Suppressor macrophage treated with lipopolysaccharide for 4 hours (primary cell): ENCODE measurements at regions not wholly inside any gene's neighbourhood (a gene's known extent, or its start where the extent isn't known, plus 50 kb on each side); places are given as distances from the start of the nearest gene placed in this dataset.
A peak's percentile ranks its signal among the peaks of the same experiment; 100 is the strongest.
"Not testable (repeated sequence)": the region's sequence is repeated elsewhere in the genome, so short reads cannot be mapped to it uniquely, and the experiment has no call there.

Source experiments
- DNase-seq: peaks from one replicate; pipeline ENCODE4 v3.0.0-alpha.2; 2020

DNA sequence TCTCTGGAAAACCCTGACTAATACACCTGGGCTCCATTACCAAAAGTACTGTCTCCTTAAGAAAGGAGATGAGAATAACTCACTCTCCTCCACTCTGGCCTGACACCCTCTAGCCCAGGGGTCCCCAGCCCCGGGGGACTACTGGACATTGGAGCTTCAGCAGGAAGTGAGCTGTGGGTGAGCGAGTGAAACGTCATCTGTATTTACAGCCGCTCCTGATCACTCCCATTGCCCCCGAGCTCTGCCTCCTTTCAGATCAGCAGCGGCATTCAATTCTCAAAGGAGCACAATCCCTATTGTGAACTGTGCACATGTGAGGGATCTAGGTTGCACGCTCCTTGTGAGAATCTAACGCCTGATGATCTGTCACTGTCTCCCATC is 126.3 kb upstream of the TNRC6C start:
- no peak for DNase-seq

DNA sequence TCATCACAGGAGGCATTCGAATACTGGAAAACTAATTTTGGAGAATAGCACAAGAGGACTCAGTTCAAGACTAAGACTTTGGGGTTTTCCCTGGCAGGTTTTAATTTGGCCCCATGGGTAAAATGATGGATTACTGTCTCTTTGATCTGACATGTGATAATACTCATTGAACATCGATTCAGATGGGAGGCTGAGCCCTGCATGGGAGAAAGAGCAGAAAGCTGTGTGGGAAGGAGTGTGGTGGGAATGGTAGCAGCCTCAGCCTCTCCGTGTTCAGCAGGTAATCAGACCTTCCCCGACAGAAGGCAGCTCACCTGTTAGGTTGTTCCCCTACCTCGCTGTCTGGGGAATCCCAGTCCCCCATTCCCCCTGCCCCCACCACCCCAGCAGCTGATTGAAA is 124.7 kb upstream of the TNRC6C start:
- no peak for DNase-seq

DNA sequence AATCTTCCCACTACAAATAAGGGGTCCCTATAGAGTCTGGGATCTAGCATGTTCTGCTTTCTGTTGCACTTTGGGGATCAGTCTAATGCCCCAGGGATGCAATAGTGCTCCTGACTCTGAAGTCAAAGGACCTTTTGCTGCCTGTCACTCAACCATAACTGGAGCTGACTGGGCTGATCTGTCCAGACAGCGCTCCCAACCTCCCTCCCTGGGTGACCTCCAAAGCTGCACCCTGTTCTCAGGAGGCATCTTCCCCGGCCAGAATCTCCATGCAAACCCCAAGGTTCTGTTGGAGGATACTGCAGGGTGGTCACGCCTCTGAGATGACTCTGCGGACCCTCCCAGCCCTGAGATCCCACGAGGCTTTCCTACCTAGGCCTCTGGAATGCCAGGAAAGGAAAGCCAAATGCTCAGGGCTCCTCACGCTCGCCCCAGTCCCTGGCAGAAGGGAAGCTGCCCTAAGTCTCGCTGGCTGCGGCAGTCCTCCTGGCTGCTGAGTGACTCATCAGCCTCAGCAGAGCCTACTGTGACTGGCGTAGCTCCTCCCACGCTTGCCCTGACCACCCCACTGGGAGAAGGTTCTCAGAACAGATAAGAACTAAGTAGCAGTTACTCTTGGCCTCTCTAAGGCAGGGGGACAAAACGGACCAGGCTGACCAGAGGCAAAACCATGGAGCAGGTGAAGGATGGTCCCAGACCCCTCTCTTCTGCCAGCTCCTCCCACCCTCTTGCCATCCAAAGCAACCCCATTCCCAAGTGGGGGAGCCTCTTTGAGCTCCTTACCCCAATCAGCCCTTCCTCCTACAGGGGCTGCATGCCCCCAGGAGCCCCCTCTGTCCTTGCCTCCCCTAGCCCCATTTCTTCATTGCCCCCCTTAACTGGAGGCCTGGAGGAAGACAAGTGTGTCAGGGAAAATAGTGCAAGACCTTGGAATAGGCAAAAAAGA is 124.1 kb upstream of the TNRC6C start:
- DNase-seq = peak; percentile 93

DNA sequence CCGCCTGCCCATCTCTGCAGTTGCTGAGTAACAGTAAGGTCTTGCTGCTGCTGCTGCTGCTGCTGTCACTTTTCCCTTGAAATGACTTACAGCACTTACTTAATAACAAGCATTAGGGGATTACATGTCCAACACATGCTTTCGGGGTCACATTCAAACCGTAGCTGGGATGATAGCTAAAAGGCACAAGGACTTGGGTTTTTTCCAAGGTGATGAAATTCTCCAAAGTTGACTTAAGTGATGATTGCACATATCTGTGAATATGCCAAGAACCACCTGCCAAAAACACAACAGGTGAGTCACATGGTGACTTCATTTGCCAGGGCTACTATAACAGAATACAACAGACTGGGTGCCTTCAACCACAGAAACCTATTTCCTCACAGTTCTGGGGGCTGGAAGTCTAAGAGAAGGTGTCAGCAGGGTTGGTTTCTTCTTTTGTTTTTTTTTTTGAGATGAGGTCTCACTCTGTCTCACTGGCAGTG is 121.9 kb upstream of the TNRC6C start:
- peak; percentile 54 for DNase-seq

DNA sequence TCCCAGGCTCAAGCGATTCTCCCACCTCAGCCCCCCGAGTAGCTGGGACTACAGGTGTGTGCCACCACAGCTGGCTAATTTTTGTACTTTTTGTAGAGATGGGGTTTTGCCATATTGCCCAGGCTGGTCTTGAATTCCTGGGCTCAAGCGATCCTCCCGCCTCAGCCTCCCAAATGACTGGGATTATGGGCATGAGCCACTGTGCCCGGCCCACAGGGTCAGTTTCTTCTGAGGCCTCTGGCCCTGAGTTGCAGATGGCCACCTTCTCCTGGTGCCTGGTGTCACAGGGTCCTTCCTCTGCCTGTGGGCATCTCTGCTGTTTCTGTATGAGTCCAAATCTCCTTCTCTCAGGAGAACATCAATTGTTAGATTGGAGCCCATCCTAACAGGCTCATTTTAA is 121.4 kb upstream of the TNRC6C start:
- not testable (repeated sequence) for DNase-seq

DNA sequence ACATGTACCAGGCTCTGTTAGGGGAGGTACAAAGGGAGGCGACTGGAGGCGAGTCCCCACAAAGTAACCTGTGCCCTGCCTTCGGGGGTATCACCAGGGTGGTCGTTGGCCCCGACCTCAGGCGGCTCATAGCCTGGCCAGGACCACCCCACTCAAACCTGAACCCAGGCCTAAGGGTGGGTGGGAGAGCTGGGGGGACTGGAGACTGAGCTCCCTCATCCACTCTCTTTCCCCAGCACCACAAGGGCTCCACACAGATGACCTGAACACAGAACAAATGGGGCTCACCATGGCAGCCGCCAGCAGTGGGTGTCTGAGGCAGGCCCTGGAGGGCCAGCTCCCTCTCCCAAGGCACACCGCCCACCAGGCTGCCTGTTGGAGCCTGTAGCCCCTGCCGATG is 120.6 kb upstream of the TNRC6C start:
- no peak for DNase-seq

DNA sequence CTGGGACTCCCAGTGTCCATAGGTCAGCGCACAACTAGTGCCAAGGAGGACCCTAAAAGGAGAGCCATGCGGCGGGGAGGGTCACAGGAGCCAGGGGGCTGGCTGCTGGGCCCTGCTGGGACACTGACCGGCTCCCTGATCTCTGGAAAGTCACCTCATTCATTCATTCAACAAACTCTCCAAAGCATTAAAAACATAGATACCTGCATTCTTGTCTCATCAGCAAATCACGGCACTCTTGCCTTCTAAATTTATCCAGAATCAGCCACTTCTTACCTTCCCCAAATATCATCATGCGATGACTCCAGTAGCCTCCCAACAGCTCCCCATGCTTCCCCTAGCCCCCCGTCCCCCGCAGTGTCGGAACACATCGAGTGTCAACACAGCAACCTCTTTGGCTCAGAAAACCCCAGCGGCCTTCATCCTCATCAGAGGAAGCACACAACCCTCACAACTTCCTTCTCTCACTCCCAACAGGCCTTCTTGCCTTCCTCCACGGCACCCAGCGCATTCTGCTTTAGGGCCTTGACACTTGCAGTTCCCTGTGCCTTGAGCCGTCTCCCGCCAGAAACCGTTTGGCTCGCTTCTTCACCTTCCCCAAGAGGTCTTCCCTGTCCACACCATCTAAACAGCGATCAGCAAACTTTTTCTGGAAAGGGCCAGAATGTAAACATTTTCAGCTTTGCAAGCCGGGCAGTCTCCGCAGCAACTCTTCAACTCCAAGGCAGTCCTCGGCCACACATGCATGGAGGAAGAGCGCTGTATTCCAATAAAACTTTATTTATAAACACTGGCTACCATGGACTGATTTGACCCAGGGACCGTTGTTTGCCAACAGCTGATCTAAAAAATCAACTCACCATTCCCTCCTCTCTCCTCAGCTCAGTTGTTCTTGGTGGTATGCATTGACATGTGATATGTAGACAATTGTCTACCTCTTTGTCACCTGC is 119.5 kb upstream of the TNRC6C start:
- no peak for DNase-seq

DNA sequence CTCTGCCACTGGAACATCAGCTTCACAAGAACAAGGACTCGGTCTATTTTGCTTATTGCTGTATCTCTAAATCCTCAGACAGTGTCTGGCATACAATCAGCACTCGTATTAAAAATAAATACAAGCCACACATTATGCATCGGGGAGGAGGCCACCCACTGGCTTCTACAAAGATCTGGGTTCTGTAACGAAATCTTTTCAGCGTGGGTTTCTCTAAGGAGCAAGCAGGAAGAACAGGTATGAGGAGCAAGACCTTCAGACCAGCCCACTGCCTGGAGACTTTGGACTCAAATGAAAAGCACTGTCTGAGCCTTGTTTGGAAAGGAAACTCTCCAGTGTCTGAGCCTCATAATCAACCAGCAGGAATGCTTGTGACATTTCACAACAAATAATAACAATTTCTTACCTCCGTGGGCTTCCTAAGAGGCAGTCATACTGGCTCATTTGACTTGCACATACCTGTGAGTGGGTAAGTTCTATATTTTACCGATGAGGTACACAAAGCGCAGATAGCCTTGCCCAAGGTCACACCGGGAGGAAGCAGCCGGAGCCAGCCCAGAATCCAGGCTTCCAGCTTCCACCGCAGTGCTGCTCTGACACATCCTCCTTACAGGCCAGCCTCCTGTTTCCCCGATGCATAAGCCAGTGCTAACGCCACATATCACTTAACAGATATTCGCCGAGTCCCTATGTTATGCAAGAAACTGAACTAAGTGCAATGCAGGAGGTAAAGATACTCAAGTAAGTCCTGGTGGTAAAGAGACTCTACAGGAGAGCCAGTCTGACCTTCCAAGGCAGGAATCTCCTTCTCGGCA is 118.6 kb upstream of the TNRC6C start:
- no peak for DNase-seq

DNA sequence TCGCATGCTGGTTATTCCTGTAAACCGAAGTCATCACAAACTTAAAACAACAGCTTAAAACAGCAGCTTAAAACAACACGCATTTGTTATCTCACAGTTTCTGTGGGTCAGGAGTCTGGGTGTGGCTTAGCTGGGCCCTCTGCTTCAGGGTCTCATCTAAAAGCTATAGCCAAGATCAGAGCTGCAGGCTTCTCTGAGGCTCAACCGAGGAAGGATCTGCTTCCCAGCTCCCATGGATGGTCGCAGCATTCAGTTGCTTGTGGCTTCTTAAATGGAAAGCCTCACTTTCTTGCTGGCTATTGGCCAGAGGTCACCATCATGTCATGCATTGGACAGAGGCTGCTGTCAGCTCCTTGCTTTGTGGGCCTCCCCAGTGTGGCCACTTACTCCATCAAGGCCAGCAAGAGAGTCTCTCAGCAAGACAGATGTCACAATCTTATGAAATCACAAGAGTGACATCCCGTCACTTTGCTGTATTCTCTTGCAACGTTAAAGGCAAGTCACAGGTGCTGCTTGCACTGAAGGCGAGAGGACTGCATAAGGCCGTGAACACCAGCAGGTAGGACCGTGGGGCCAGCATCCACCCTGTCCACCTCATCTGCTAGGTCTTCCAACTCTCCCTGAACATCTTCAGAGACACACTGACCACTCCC is 117.9 kb upstream of the TNRC6C start:
- DNase-seq = no peak

DNA sequence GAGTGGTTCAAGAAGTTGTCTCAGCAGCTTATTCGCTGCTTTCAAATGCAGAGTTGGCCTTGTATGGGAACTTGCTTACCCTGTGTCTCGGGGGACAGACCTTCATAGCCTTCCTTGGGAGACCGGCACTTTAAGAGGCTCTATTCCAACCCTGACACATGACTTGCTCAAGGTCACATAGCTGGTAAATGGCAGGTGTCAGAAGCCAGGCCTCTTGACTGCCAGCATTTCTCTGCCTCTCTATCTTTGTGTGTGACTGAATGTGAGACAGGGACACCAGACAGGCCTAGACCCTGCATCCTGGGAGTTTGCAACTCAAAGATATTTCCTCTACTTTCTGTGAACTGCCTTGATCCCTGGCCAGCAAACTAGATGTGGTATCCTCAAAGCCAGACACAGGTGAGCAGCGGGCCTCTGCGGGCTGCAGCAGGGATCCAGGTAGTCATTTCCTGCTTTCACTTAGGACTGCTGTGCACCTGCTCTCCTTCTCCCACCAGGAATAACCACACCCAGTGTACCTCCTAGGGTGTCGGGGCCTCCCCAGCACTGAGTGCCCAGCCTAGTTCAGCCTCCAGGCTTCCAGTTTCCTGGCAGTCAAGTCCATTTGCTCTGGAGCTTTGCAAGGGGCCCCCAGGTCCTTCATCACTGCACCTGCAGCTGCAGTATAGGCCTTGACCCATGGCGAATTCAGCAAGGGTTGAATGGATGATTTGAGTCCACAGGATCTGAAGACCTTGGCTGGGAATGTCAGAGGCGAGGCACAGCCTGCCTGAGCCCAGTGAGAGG is 116.6 kb upstream of the TNRC6C start:
- DNase-seq = no peak

DNA sequence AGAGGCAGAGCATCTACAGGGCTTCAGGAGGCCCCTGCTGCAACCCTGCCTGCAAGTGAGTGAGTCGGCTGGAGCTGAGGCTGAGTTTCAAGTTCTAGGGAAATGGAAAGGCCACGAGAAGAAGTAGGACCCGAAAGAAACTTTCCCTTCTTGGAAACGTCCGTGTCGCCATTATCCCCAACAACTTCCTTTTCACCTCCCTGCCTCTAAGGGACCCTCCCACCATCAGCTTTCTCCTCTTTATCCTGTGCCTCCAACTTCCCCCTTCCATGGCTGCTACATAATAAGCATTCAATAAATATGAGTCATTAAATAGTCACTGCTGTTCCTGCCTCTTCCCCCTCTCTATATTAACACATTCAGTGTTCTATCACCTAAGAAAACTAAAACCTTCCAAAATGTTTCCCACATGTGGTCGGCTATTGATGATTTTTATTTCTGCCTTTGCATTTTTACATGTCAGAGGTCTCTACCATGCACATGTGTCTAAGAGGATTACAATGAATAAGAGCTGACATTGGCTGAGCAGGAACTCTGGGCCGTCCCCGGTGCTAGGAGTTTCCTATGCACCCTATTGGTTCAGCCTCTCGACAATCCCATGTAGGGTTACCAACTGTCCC is 115.9 kb upstream of the TNRC6C start:
- peak; percentile 90 for DNase-seq

DNA sequence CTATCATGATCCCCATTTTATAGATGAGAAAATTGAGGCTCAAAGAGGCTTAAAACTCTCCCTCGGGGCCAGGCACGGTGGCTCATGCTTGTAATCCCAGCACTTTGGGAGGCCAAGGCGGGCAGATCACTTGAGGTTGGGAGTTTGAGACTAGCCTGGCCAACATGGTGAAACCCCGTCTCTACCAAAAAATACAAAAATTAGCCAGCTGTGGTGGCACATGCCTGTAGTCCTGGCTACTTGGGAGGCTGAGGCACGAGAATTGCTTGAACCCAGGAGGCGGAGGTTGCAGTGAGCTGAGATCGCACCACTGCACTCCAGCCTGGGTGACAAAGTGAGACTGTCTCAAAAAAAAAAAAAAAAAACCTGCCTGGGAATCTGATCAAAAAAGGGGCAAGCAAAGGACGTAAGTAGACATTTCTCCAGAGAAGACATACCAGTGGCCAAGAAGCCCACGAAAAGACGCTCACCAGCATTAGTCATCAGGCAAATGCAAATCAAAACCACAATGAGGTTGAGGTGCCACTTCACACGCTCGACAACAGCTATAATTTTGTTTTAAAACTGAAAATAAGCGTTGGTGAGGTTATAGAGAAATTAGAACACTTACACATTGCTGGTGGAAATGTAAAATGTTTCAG is 115.1 kb upstream of the TNRC6C start:
- peak; percentile 59 for DNase-seq

DNA sequence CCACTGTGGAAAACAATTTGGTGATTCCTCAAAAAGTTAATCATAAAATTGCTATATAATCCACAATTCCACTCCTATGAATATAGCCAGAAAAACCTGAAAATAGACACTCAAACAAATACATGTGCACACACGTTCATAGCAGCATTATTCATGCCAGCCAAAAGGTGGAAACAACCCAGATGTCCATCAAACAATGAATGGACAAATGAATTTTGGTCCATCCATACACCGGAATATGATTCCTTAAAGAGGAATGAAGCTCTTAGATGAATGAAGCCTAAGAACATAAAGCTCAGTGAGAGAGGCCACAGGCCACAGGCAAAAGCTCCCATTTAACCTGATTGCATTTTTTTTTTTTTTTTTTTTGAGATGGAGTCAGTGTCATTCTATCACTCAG is 114.6 kb upstream of the TNRC6C start:
- DNase-seq = no peak

DNA sequence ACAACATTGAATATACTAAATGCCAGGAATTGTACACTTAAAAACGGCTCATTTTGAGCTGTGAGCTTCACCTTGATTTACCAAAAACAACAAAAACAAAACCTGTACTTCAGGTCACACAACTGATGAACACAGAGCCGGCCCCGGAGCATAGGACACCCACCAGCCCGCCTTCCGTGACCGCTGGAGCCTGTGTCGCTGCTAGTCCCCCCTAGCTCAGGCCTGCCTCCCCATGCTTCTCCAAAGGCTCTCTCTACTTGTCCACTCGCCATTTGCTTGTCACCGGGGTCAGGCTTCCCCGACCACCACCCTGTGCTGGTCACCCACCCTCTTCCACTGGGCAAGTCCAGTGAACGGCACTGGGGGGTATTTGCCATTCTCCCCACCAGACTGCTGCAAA is 113.8 kb upstream of the TNRC6C start:
- no peak for DNase-seq

DNA sequence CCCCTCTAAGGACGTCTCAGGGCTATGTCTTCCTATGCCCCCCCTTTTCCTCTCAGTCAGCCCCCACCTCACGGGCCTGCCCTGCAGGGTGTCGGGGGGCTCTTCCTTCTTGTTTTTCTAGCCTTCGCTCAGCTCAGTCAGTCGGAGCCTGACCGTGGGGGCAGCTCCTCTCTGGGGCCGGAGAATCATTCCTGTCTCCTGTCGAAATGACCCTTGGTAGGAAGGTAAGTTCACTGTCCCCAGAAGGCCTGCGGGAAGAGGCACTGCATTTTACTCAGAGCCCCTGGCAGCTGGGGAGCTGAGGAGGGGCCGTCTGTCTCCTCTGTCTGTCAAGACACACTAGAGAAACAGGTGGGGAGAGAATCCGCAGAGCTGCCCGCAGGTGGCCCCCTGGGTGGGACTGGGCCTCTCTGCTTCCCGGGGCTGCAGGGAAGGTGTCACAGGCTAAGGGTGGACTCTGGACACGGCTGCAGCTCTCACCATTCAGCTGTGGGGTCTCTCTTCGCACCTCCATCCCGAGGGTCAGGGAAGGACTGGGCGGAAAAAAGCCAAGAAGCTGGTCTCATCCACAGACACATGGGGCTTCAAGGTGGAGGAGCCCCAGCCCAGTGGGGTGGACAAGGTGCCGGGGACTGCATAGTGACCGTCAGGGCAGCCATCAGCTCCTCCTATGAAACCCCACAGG is 112.8 kb upstream of the TNRC6C start:
- DNase-seq = no peak

DNA sequence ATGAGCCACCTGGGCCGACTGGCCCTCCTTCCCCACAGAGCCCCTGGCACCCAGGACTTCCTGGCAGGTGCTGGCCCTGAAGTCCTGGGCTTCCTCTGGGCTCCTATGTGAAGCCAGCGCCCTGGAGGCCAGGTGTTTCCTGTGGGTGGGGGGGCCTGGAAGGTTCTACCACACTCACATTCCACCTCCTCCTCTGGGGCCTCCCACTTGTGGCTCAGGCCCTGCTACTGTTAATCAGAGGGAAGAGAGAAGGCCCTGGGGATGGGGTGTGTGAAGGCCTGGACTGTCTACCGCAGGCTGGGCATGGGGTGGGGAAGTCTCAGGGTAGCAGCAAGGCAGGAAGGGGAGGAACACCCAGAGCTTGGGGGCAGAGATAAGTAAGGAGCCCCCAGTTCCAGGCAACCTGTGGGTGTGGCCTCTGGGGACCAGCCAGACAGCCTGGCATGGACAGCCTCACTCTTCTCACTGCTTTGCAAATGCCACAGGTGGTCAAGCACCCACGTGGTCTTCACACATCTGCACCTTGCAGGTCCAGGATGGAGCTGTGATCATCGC is 111.9 kb upstream of the TNRC6C start:
- no peak for DNase-seq

DNA sequence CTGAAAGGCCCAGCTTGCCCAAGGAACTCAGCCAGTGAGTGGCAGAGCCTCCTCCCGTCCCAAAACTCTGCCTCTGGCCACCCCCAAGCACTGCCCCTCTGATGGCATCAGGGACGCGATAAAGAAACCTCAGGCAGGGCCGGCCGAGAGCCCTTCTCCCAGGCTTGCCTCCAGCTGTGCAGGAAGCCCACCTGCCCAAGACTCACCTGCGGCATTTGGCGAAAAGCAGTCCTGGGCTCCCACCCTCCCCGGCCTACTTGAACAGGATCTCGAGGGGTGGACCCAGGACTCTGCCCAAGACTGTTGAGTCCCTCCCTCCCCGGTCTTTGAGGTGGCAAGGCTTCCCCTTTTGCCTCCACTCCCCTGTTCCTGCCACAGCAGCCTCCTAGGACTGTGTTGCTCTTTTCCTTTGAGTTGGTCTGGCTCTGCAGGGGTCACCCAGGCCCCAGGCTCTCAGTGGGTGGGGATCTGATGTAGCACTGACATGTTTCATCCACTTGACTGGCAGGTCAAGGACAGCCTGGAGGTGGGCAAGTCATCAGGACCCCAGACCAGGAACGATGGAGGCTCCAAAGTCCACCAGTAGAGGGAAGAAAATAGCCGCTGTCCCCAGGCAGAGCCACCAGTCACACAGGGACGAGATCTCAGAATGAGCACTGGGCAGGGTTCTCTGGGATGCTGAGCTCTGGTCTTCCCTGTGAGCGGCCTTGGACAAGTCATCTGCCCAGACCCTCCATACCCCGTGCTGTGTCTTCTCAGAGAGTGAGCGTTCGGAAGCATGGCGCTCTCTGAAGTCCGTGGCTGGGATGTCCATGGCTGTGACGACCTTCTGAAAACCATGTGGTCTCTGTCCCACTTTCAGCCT is 111.0 kb upstream of the TNRC6C start:
- DNase-seq = no peak

DNA sequence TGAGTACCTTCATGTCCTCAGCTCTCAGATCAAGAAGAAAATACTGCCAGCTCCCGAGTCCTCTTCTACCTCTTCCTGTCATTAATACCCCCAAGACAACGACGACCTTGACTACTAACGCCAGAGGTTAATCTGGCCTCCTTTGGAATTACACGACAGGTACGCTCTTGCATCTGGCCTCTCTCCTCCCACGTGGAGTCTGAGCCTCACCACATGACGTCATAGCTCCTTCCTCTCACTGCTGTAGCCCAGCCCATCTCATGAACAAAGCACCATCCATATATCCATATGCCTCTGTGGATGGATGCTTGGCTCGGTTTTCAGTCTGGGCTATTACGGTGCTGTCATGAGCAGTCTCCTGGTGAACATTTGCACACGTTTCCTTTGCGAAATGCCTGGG is 110.2 kb upstream of the TNRC6C start:
- no peak for DNase-seq
